Erythroblast (primary cell): ENCODE measurements at regions not wholly inside any gene's neighbourhood (a gene's known extent, or its start where the extent isn't known, plus 50 kb on each side); places are given as distances from the start of the nearest gene placed in this dataset.

Source experiments
- GATA1 ChIP-seq: IDR thresholded peaks from 2 replicates; pipeline ENCODE4 v1.6.1; 2011; ENCODE audit warnings: low read depth, mild to moderate bottlenecking, control low read depth, low read length, moderate library complexity
- POLR2A ChIP-seq: IDR thresholded peaks from 2 replicates; pipeline ENCODE4 v1.6.1; 2011; ENCODE audit warnings: mild to moderate bottlenecking, low read length

DNA sequence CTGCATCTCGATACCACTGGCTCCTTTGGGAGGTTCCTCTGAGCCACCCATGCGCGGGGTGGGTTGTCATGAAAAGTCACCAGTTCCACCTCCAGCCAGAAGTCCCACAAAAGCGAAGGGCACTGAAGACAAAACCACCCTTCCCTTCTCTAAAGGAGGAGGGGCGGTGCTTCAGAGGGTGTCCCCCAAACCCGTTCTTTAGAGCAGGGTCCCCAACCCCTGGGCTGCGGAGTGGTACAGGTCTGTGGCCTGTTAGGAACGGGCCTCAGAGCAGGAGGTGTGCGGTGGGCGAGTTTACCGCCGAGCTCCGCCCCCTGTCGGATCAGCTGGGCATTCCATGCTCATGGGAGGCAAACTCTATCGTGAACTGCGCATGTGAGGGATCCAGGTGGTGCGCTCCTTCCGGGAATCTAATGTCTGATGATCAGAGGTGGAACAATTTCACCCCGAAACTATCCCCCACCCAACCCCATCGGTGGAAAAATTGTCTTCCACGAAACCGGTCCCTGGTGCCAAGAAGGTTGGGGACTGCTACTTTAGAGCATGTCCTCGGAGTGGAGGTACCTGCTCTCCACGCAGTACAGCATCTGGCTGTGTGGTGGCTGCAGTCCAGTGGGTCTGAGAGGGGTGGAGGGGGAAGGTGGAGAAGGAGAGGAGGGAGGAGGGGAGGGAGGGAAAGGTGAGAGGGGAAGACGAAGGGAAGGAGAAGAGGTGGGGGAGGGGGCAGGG is 72.9 kb upstream of the SEPTIN5 start:
- no peak for TF ChIP-seq POLR2A
- TF ChIP-seq GATA1: no peak
